GM12891 (cell line): ENCODE measurements at regions not wholly inside any gene's neighbourhood (a gene's known extent, or its start where the extent isn't known, plus 50 kb on each side); places are given as distances from the start of the nearest gene placed in this dataset.
"Not testable (repeated sequence)": the region's sequence is repeated elsewhere in the genome, so short reads cannot be mapped to it uniquely, and the experiment has no call there.

Experiments used
- POLR2A ChIP-seq: IDR thresholded peaks from 2 replicates; pipeline ENCODE4 v1.6.1; 2011; ENCODE audit warnings: low read depth, low read length, control low read depth
- POLR2AphosphoS5 ChIP-seq: IDR thresholded peaks from 2 replicates; pipeline ENCODE4 v1.6.1; 2011; ENCODE audit warnings: low read depth, low read length, control low read depth

GRCh38 chr3:68485845-68486244 lies 446.5 kb downstream of the TAFA4 start:
- not testable (repeated sequence) for TF ChIP-seq POLR2A, POLR2AphosphoS5
